Hepatocyte (in vitro differentiated cells): ENCODE measurements at regions not wholly inside any gene's neighbourhood (a gene's known extent, or its start where the extent isn't known, plus 50 kb on each side); places are given as distances from the start of the nearest gene placed in this dataset.

ENCODE experiments used
- EZH2phosphoT487 ChIP-seq: fragments of 200-600 bp; sonication (generic); IDR thresholded peaks from one replicate; pipeline ENCODE4 v1.6.1; 2018; ENCODE audit warnings: antibody characterized with exemption, mild to moderate bottlenecking, low read depth, moderate library complexity; ENCODE audit not compliant: unreplicated experiment, severe bottlenecking
- TF ChIP-seq, protein P1 (sequence below): fragments of 200-600 bp; sonication (generic); IDR thresholded peaks from 2 replicates; pipeline ENCODE4 v1.5.1; 2016; ENCODE audit warnings: antibody characterized with exemption, mild to moderate bottlenecking; ENCODE audit not compliant: poor library complexity

DNA sequence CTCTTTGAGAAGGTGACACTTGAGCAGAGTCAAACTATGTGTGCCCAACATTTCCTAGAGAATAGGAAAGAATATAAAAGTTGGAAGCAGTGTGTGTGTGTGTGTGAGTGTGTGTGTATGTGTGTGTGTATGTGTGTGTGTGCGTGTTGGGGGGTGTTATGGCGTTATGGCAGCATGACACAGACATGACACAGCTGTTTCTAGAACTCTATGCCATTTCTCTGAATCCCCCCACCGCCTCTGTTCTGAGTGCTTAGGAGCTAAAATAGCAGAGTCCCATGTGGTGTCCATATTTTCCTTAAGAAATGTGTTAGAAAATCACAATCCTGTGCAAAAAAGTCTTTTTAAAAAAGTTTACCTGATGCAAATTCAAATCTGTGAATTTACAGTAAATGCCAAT, 556.1 kb downstream of the RWDD3 start:
- TF ChIP-seq, protein P1, sequence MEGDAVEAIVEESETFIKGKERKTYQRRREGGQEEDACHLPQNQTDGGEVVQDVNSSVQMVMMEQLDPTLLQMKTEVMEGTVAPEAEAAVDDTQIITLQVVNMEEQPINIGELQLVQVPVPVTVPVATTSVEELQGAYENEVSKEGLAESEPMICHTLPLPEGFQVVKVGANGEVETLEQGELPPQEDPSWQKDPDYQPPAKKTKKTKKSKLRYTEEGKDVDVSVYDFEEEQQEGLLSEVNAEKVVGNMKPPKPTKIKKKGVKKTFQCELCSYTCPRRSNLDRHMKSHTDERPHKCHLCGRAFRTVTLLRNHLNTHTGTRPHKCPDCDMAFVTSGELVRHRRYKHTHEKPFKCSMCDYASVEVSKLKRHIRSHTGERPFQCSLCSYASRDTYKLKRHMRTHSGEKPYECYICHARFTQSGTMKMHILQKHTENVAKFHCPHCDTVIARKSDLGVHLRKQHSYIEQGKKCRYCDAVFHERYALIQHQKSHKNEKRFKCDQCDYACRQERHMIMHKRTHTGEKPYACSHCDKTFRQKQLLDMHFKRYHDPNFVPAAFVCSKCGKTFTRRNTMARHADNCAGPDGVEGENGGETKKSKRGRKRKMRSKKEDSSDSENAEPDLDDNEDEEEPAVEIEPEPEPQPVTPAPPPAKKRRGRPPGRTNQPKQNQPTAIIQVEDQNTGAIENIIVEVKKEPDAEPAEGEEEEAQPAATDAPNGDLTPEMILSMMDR, result no peak
- TF ChIP-seq EZH2phosphoT487, result no peak
